Activated T-helper 2 cell treated with anti-CD3 and anti-CD28 coated beads, Interferon-gamma antibody, Interleukin-2, Interleukin-4, amounts not matched to agents 10 μg/mL and 5 μg/mL and 100 μg/mL, durations not matched to agents 14 hours and 24 hours and 36 hours (primary cell): ENCODE measurements at regions not wholly inside any gene's neighbourhood (a gene's known extent, or its start where the extent isn't known, plus 50 kb on each side); places are given as distances from the start of the nearest gene placed in this dataset.
A peak's percentile ranks its signal among the peaks of the same experiment; 100 is the strongest.
"Not testable (repeated sequence)": the region's sequence is repeated elsewhere in the genome, so short reads cannot be mapped to it uniquely, and the experiment has no call there.

ENCODE experiments used
- DNase-seq: peaks from one replicate; pipeline ENCODE4 v3.0.0; 2021; ENCODE audit warnings: low spot score
- H3K27ac Mint-ChIP-seq: one replicate; pipeline ENCODE4 v1.8.0; 2021; ENCODE audit warnings: mixed read lengths
- H3K27me3 Mint-ChIP-seq: one replicate; pipeline ENCODE4 v1.8.0; 2021; ENCODE audit warnings: low read depth, mixed read lengths
- H3K36me3 Mint-ChIP-seq: one replicate; pipeline ENCODE4 v1.8.0; 2021; ENCODE audit warnings: low read depth, mixed read lengths
- H3K4me1 Mint-ChIP-seq: one replicate; pipeline ENCODE4 v1.8.0; 2021; ENCODE audit warnings: low read depth, mixed read lengths
- H3K4me3 Mint-ChIP-seq: one replicate; pipeline ENCODE4 v1.8.0; 2021; ENCODE audit warnings: low read depth, mild to moderate bottlenecking, moderate library complexity, mixed read lengths
- H3K9me3 Mint-ChIP-seq: one replicate; pipeline ENCODE4 v1.8.0; 2021; ENCODE audit warnings: mixed read lengths
- intact Hi-C: fragments of 100-400 bp; cut with micrococcal nuclease; formaldehyde crosslinking; loops from one replicate; pipeline ENCODE4 v1.15.1; 2023

DNA sequence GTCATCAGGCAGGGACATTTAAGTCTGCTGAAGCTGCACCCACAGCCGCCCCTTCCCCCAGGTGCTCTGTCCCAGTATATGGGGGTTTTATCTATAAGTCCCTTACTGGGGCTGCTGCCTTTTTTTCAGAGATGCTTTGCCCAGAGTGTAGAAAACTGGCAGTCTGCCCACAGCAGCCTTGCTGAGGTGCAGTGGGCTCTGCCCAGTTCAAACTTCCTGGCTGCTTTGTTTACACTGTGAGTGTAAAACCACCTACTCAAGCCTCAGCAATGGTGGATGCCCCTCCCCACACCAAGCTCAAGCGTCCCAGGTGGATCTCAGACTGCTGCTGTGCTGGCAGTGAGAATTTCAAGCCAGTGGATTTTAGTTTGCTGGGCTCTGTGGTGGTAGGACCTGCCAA, 114.2 kb upstream of the GLRA1 start:
- H3K27me3 Mint-ChIP-seq, H3K4me3 Mint-ChIP-seq, H3K27ac Mint-ChIP-seq, H3K36me3 Mint-ChIP-seq, intact Hi-C loops, DNase-seq, H3K9me3 Mint-ChIP-seq, H3K4me1 Mint-ChIP-seq: not testable (repeated sequence)

DNA sequence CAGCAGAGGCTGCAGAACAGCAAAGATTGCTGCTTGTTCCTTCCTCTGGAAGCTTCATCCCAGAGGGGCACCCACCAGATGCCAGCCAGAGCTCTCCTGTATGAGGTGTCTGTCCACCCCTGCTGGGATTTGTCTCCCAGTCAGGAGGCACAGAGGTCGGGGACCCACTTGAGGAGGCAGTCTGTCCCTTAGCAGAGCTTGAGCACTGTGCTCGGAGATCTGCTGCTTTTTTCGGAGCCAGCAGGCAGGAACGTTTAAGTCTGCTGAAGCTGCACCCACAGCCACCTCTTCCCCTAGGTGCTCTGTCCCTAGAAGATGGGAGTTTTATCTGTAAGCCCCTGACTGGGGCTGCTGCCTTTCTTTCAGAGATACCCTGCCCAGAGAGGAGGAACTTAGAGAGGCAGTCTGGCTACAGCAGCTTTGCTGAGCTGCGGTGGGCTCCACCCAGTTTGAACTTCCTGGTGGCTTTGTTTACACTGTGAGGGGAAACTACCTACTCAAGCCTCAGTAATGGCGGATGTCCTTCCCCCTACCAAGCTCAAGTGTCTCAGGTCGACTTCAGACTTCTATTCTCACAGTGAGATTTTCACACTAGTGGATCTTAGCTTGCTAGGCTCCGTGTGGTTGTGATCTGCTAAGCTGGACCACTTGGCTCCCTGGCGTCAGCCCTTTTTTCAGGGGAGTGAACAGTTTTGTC, 101.8 kb upstream of the GLRA1 start:
- H3K27me3 Mint-ChIP-seq, H3K4me1 Mint-ChIP-seq, intact Hi-C loops: not testable (repeated sequence)

DNA sequence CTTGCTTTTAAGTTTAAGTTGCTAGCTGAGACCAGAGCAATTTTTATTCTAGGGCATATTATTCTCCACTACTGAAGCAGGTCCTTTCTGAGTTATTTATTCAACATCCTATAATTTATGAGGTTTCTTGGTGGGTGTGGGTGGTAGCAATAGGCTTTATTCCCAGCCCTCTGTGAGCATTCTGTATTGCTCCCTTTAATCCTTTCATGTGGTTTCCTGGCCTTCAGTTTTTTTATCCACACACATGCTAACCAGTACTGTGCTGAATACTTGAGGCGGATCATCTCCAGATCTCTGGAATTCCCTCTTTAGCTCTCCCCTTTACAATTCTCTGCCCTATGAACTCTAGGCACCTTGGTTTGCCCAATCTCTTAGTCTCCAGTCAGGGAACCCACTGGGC, 91.8 kb upstream of the GLRA1 start:
- Mint-ChIP-seq H3K4me1 (no peaks in the 10 kb centered on the region), H3K9me3 (no peaks in the 10 kb centered on the region), H3K27me3 (no peaks in the 10 kb centered on the region), H3K27ac (no peak overlapping the region), H3K4me3 (no peak overlapping the region), H3K36me3 (no peaks in the 10 kb centered on the region)
- intact Hi-C loops = no loop called here
- no peak for DNase-seq

More for the DNA sequence above, 101.8 kb upstream of the GLRA1 start:
- H3K9me3 Mint-ChIP-seq = peaks cover 22% of the 10 kb centered on the region
- H3K4me3 Mint-ChIP-seq, H3K27ac Mint-ChIP-seq, H3K36me3 Mint-ChIP-seq: not testable (repeated sequence)
- peak; percentile 30 for DNase-seq

DNA sequence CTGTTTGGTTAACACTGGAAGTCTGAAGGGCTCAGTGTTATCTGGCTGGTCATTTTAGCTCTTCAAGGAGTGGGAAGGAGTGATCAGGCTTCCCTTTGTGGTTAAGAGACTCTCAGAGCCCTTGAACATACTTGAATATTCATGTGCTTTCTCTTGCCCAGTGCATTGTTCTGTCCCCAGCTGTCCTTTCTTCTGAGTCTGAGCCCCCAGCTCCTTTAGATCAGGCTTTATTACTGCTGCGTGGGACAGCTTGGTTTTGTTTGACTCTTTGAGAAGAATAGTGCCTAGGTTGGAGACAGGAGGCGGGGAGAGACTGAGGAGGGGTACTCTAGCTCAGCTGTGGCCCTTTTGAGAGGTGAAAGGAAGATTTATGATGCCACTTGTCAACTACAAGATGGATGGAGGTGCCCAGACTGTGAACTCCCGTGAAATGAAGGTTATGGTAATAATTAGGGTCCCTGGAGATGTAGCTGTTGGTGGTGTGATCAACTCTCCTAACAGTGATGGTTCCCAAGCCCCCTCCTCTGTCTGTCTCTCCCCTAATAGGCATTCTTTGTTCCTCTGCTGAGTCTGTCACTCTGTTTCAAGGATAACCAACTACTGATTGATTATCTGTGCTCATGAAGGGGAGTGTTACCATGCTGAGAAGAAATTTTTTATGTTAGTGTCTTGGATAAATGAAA, 83.1 kb upstream of the GLRA1 start:
- intact Hi-C loops = no loop called here
- no peak for DNase-seq
- Mint-ChIP-seq H3K4me3 (no peak overlapping the region), H3K27ac (no peak overlapping the region), H3K4me1 (no peaks in the 10 kb centered on the region), H3K36me3 (no peaks in the 10 kb centered on the region), H3K27me3 (no peaks in the 10 kb centered on the region), H3K9me3 (peaks cover 4% of the 10 kb centered on the region)

DNA sequence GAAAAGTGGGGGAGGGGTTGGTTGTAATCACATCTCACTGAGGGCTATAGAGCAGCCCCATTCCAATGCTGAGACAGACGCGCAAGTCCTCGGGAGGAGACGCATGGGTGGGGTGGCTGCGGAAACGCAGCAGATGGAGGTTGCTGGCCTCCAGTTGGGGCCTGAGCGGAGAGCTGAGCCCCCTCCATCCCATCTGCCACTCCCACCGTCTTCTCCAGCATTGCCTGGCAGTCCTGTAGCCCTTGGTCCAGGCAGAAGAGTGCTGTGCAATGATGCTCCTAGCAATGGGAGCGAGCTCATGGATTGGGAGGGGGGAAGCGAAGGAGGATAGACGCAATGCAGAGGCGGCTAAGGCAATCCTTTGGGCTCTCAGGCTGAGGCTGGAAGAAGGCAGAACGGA, 79.4 kb upstream of the GLRA1 start:
- intact Hi-C loops = no loop called here
- DNase-seq = no peak
- Mint-ChIP-seq H3K27ac (no peak overlapping the region), H3K4me1 (no peaks in the 10 kb centered on the region), H3K4me3 (no peak overlapping the region), H3K27me3 (no peaks in the 10 kb centered on the region), H3K9me3 (peaks cover 7% of the 10 kb centered on the region), H3K36me3 (no peaks in the 10 kb centered on the region)
